Thymus (tissue), 11 donors: ENCODE measurements at regions not wholly inside any gene's neighbourhood (a gene's known extent, or its start where the extent isn't known, plus 50 kb on each side); places are given as distances from the start of the nearest gene placed in this dataset.

Source experiments
- DNase-seq, 9 donors: peaks; one replicate each; pipeline ENCODE4 v3.0.0-alpha.2; 2013; ENCODE audit warnings: low spot score in 9 of 9, low read depth in 6 of 9, missing footprints in 1 of 9
- H3K27ac ChIP-seq, 2 donors: one replicate each; pipeline ENCODE4 v1.5.1; 2013; ENCODE audit warnings: control low read depth in 1 of 2, low read depth in 1 of 2, low read length in 1 of 2, mild to moderate bottlenecking in 1 of 2, moderate library complexity in 1 of 2
- H3K27me3 ChIP-seq, 2 donors: one replicate each; pipeline ENCODE4 v1.5.1; 2013; ENCODE audit warnings: low read length in 1 of 2; ENCODE audit not compliant: control insufficient read depth in 2 of 2, insufficient read depth in 1 of 2
- H3K36me3 ChIP-seq, 2 donors: one replicate each; pipeline ENCODE4 v1.5.1; 2013; ENCODE audit warnings: low read length in 1 of 2, mild to moderate bottlenecking in 1 of 2, moderate library complexity in 1 of 2; ENCODE audit not compliant: control insufficient read depth in 2 of 2, insufficient read depth in 2 of 2
- H3K4me1 ChIP-seq, 2 donors: one replicate each; pipeline ENCODE4 v1.5.1; 2013; ENCODE audit warnings: low read length in 2 of 2; ENCODE audit not compliant: control insufficient read depth in 2 of 2, insufficient read depth in 2 of 2
- H3K4me3 ChIP-seq, 2 donors: one replicate each; pipeline ENCODE4 v1.5.1; 2013; ENCODE audit warnings: low read length in 2 of 2, control low read depth in 1 of 2, mild to moderate bottlenecking in 1 of 2
- H3K9me3 ChIP-seq, 2 donors: one replicate each; pipeline ENCODE4 v1.5.1; 2013; ENCODE audit warnings: low read length in 1 of 2, mild to moderate bottlenecking in 1 of 2; ENCODE audit not compliant: control insufficient read depth in 2 of 2, insufficient read depth in 1 of 2
- WGBS: extraction: QIAGEN DNeasy Blood & Tissue Kit; methylation state at CpG from one replicate; pipeline ENCODE4 v1.1.7; 2013; 5-methylcytosine and 5-hydroxymethylcytosine counted together
- donor health status: healthy.

- Histone ChIP-seq H3K4me1 (peaks cover 0 to 3% of the 10 kb centered on the region in 2 donors), H3K36me3 (no peaks in the 10 kb centered on the region), H3K27me3 (no peaks in the 10 kb centered on the region), H3K4me3 (no peak overlapping the region), H3K27ac (no peak overlapping the region), H3K9me3 (no peaks in the 10 kb centered on the region)
- DNase-seq, result no peak
- 85% methylated on average over 2 of the region's 2 CpGs for WGBS
Measured at GRCh38 chr5:124665035-124665434, 81.4 kb downstream of the ZNF608 start.

GRCh38 chr5:124664287-124664686, 82.2 kb downstream of the ZNF608 start:
- H3K36me3 ChIP-seq, result no peaks in the 10 kb centered on the region
- peaks cover 0 to 3% of the 10 kb centered on the region in 2 donors for H3K4me1 ChIP-seq
- H3K27me3 ChIP-seq, result no peaks in the 10 kb centered on the region
- DNase-seq, result no peak
- H3K4me3 ChIP-seq, result no peak overlapping the region
- 93% methylated on average over 1 of the region's 1 CpG for WGBS
- no peaks in the 10 kb centered on the region for H3K9me3 ChIP-seq
- H3K27ac ChIP-seq, result no peak overlapping the region

GRCh38 chr5:124663101-124663506, 83.3 kb downstream of the ZNF608 start:
- no peaks in the 10 kb centered on the region for H3K9me3 ChIP-seq
- no peaks in the 10 kb centered on the region for H3K36me3 ChIP-seq
- H3K27ac ChIP-seq, result no peak overlapping the region
- 98% methylated on average over 5 of the region's 5 CpGs for WGBS
- DNase-seq, result no peak
- peaks cover 0 to 3% of the 10 kb centered on the region in 2 donors for H3K4me1 ChIP-seq
- no peaks in the 10 kb centered on the region for H3K27me3 ChIP-seq
- no peak overlapping the region for H3K4me3 ChIP-seq

GRCh38 chr5:124662181-124662781, 84.2 kb downstream of the ZNF608 start:
- Histone ChIP-seq H3K9me3 (no peaks in the 10 kb centered on the region), H3K36me3 (no peaks in the 10 kb centered on the region), H3K4me3 (no peak overlapping the region), H3K4me1 (peaks cover 0 to 3% of the 10 kb centered on the region in 2 donors), H3K27ac (no peak overlapping the region), H3K27me3 (no peaks in the 10 kb centered on the region)
- no peak for DNase-seq
- 92% methylated on average over 9 of the region's 9 CpGs for WGBS

- peaks cover 0 to 3% of the 10 kb centered on the region in 2 donors for H3K4me1 ChIP-seq
- H3K27ac ChIP-seq, result peak overlapping the region; percentile 3 to 52
- no peak overlapping the region for H3K4me3 ChIP-seq
- no peaks in the 10 kb centered on the region for H3K36me3 ChIP-seq
- 93% methylated on average over 7 of the region's 7 CpGs for WGBS
- no peaks in the 10 kb centered on the region for H3K9me3 ChIP-seq
- no peak for DNase-seq
- no peaks in the 10 kb centered on the region for H3K27me3 ChIP-seq
Measured at GRCh38 chr5:124661317-124662141, 84.9 kb downstream of the ZNF608 start.

DNA sequence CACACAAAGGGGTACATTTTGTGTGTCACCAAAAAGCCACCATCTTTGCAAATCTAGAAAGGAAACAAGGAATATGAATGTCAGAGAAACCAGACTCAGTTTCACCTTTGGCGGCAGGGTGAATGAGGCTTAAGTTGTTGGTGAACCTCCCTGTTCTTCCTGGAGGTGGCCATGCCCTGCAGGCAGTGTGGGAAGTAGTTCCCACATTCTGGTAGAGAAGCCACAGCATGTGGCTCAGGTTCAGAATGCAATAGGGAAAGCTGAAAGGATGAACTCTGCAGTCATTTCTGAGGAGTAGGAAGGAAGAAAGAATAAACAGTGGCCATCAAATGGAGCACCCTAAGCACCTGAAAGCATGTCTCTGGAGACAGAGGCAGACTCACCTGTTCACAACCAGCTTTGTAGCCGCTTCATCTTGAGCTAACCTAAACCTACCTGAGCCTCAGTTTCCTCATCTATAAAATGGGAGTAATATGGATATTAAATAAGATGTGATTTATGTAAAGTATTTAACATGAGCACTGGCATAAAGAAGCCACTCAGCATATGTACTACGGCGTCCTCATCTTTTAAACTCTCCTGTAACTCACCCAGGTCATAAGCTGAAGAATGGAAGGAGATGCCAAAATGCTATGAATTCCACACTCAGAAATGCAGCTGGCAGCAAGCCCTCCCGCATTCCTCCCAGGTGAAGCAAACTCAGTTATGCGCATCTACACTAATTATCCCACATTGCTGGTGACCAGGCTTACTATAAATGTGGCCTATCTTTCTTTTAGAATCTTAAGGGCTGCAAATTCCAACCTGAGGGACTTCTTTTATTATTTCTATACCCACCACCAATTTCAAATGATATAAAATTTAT, 86.0 kb downstream of the ZNF608 start:
- Histone ChIP-seq H3K36me3 (no peaks in the 10 kb centered on the region), H3K27me3 (no peaks in the 10 kb centered on the region), H3K9me3 (no peaks in the 10 kb centered on the region), H3K27ac (no peak overlapping the region), H3K4me3 (no peak overlapping the region), H3K4me1 (peaks cover 0 to 3% of the 10 kb centered on the region in 2 donors)
- 93% methylated on average over 6 of the region's 6 CpGs for WGBS
- no peak for DNase-seq

GRCh38 chr5:124659798-124660197, 86.6 kb downstream of the ZNF608 start:
- DNase-seq, result no peak
- peaks cover 0 to 3% of the 10 kb centered on the region in 2 donors for H3K27me3 ChIP-seq

GRCh38 chr5:124658867-124659557, 87.4 kb downstream of the ZNF608 start:
- WGBS, result 52% methylated on average over 6 of the region's 6 CpGs
- Histone ChIP-seq H3K27me3 (peaks cover 3 to 9% of the 10 kb centered on the region in 2 donors), H3K4me3 (no peak overlapping the region), H3K9me3 (no peaks in the 10 kb centered on the region), H3K27ac (no peak overlapping the region), H3K36me3 (no peaks in the 10 kb centered on the region), H3K4me1 (peaks cover 0 to 3% of the 10 kb centered on the region in 2 donors)
- DNase-seq, result no peak

More at GRCh38 chr5:124659798-124660197, 86.6 kb downstream of the ZNF608 start:
- Histone ChIP-seq H3K36me3 (no peaks in the 10 kb centered on the region), H3K27ac (no peak overlapping the region), H3K4me3 (no peak overlapping the region), H3K4me1 (peaks cover 0 to 3% of the 10 kb centered on the region in 2 donors), H3K9me3 (no peaks in the 10 kb centered on the region)
- WGBS, result 96% methylated on average over 4 of the region's 4 CpGs
